ENCODE measurements at regions not wholly inside any gene's neighbourhood (a gene's known extent, or its start where the extent isn't known, plus 50 kb on each side); places are given as distances from the start of the nearest gene placed in this dataset.

DNA sequence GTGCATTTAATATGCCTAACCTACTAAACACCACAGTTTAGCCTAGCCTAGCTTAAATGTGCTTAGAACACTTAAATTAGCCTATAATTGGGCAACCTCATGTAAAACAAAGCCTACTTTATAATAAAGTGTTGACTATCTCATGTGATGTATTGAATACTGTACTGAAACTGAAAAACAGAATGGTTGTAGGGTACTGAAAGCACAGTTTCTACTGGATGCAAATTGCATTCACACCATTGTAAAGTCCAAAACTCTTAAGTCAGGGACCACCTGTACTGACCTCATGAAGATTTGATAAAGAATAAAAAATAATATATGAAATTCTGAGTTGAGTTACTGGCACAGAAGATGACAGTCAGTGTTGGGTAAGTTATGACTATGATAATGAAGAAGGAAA, 625.4 kb upstream of the SOX9 start:
- Mint-ChIP-seq H3K27ac (no peak overlapping the region), H3K27me3 (no peaks in the 10 kb centered on the region), H3K4me3 (no peak overlapping the region), H3K36me3 (no peaks in the 10 kb centered on the region), H3K9me3 (peaks cover 0 to 5% (median 4%) of the 10 kb centered on the region in 8 donors), H3K4me1 (no peaks in the 10 kb centered on the region)
- Histone ChIP-seq H3K27me3 (ENCODE audit: insufficient read depth, low read length) (no peaks in the 10 kb centered on the region), H3K4me1 (ENCODE audit: insufficient read depth, low read length) (no peaks in the 10 kb centered on the region), H3K36me3 (ENCODE audit: insufficient read depth, low read length) (no peaks in the 10 kb centered on the region), H3K4me3 (ENCODE audit: low read length in 2 of 2) (no peak overlapping the region), H3K9me3 (ENCODE audit: control insufficient read depth in 1 of 2, low read length in 2 of 2) (no peaks in the 10 kb centered on the region), H3K27ac (ENCODE audit: low read depth, low read length) (no peak overlapping the region)
- ChIA-PET CTCF (ENCODE audit: partially characterized antibody) (no interaction called here), POLR2A (ENCODE audit: partially characterized antibody) (no interaction called here)
- intact Hi-C loops (cut with micrococcal nuclease) = no loop called here
- no peak for DNase-seq

DNA sequence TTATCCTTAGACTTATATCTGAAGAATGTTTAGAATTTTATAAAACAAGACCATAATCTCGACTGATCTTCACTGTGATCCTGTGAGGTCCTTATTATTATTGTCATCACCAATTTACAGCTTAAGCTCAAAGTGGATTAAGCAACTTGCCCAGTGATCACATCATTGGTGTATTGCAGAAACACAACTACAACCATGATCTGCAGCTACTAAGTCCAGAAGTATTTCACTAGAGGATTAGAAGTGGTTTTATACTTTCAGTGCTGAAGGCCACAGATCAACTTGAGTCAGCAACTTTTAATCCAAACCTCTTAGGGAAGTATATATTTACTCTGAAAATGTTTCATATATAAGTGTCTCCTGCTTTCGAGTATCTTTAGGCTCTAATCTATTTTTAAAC, 624.3 kb upstream of the SOX9 start:
- no peaks in the 10 kb centered on the region for H3K4me1 Mint-ChIP-seq
- Histone ChIP-seq H3K9me3 (ENCODE audit: control insufficient read depth in 1 of 2, low read length in 2 of 2) (no peaks in the 10 kb centered on the region), H3K27me3 (ENCODE audit: insufficient read depth, low read length) (no peaks in the 10 kb centered on the region), H3K27ac (ENCODE audit: low read depth, low read length) (no peak overlapping the region), H3K4me3 (ENCODE audit: low read length in 2 of 2) (no peak overlapping the region), H3K36me3 (ENCODE audit: insufficient read depth, low read length) (no peaks in the 10 kb centered on the region), H3K4me1 (ENCODE audit: insufficient read depth, low read length) (no peaks in the 10 kb centered on the region)
- peaks cover 0 to 7% (median 4%) of the 10 kb centered on the region in 8 donors for H3K9me3 Mint-ChIP-seq
- DNase-seq = no peak
- H3K27me3 Mint-ChIP-seq = no peaks in the 10 kb centered on the region
- ChIA-PET CTCF (ENCODE audit: partially characterized antibody) (no interaction called here), POLR2A (ENCODE audit: partially characterized antibody) (no interaction called here)
- no peak overlapping the region for H3K4me3 Mint-ChIP-seq
- no peak overlapping the region for H3K27ac Mint-ChIP-seq
- intact Hi-C loops (cut with micrococcal nuclease) = no loop called here
- no peaks in the 10 kb centered on the region for H3K36me3 Mint-ChIP-seq

DNA sequence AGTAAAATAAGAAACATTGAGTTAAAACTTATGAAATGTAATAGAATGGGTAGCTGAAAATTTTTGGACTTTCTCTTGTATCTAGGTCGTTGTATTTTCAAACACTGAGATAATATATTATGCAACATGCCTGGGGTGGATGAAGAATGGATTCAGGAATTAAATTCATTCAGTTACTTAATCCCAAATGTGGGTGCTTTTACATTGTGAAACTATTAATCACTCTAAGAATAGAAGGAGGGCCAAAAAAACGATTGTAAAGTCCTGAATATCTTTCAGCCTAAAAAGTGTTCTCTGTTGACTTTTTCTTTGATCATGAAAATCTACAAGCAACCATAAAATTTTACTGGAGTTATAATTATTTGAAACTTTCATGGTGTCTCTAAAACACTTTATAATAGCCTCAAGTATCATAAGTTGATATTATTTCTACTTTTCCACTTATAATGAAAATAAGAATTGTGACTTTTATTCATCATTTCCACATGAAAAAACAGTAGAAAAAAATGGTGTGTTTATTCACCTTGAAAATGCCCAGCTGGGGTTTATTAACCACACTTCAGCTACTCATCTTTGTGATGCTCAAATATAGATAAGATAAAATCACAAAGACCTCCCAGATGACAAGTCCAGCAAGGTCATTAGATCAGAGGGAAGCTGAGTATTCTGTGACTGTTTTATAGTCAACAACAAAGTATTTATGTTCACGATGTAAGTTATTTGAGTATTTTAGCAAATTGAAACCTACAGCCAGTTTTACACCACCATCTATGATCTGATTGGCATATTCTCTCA, 619.9 kb upstream of the SOX9 start:
- DNase-seq = no peak
- Mint-ChIP-seq H3K4me1 (no peaks in the 10 kb centered on the region), H3K9me3 (peaks cover 0 to 6% (median 0%) of the 10 kb centered on the region in 8 donors), H3K4me3 (no peak overlapping the region), H3K36me3 (no peaks in the 10 kb centered on the region), H3K27me3 (no peaks in the 10 kb centered on the region), H3K27ac (no peak overlapping the region)
- Histone ChIP-seq H3K9me3 (ENCODE audit: control insufficient read depth in 1 of 2, low read length in 2 of 2) (no peaks in the 10 kb centered on the region), H3K27me3 (ENCODE audit: insufficient read depth, low read length) (no peaks in the 10 kb centered on the region), H3K36me3 (ENCODE audit: insufficient read depth, low read length) (no peaks in the 10 kb centered on the region), H3K27ac (ENCODE audit: low read depth, low read length) (no peak overlapping the region), H3K4me3 (ENCODE audit: low read length in 2 of 2) (no peak overlapping the region), H3K4me1 (ENCODE audit: insufficient read depth, low read length) (no peaks in the 10 kb centered on the region)
- intact Hi-C loops (cut with micrococcal nuclease) = no loop called here
- ChIA-PET CTCF (ENCODE audit: partially characterized antibody) (no interaction called here), POLR2A (ENCODE audit: partially characterized antibody) (no interaction called here)

DNA sequence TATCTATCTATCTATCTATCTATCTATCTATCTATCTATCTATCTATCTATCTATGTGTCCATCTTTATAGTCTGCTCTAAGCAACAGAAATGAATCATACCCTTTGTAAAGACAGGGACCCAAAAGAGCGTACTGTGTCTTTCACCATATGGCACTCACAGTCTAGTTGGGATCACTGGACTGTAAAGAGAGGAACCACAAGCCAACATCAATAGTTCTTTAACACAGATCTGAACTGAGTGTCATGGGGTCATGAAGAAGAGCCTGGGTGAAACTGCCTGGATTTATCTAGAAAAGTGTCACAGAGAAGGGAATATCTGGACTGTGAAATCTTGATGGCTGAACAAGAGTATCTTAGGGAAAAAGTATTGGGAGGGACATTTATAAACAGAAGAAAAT, 619.1 kb upstream of the SOX9 start:
- ChIA-PET CTCF (ENCODE audit: partially characterized antibody) (no interaction called here), POLR2A (ENCODE audit: partially characterized antibody) (no interaction called here)
- no peak overlapping the region for H3K27ac ChIP-seq (ENCODE audit: low read depth, low read length)
- Mint-ChIP-seq H3K4me3 (no peak overlapping the region), H3K36me3 (no peaks in the 10 kb centered on the region), H3K27ac (no peak overlapping the region), H3K4me1 (no peaks in the 10 kb centered on the region), H3K27me3 (no peaks in the 10 kb centered on the region), H3K9me3 (peaks cover 0 to 10% (median 1%) of the 10 kb centered on the region in 8 donors)
- H3K27me3 ChIP-seq (ENCODE audit: insufficient read depth, low read length) = no peaks in the 10 kb centered on the region
- no peak for DNase-seq
- intact Hi-C loops (cut with micrococcal nuclease) = no loop called here
- H3K4me1 ChIP-seq (ENCODE audit: insufficient read depth, low read length) = no peaks in the 10 kb centered on the region
- H3K4me3 ChIP-seq (ENCODE audit: low read length in 2 of 2) = no peak overlapping the region
- H3K36me3 ChIP-seq (ENCODE audit: insufficient read depth, low read length) = no peaks in the 10 kb centered on the region
- no peaks in the 10 kb centered on the region for H3K9me3 ChIP-seq (ENCODE audit: control insufficient read depth in 1 of 2, low read length in 2 of 2)

DNA sequence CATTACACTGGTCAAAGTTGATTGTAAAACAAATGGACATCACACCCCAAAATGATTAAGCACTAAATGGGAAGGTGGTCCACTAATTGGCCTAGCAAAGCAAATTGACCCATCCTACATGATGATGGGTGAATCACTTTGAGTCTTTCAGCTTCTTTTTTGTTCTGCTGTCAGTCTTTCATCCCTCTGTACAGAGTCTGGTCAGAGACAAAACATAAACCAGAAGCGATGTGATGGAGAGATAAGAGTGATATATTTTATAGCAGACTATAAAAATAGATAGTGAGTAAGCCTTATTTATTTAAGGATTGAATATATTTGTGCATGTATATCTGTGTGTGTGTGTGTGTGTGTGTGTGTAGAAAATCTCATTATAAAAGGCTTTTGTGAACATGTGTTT, 618.4 kb upstream of the SOX9 start:
- ChIA-PET CTCF (ENCODE audit: partially characterized antibody) (no interaction called here), POLR2A (ENCODE audit: partially characterized antibody) (no interaction called here)
- no peak overlapping the region for H3K4me3 Mint-ChIP-seq
- Histone ChIP-seq H3K4me3 (ENCODE audit: low read length in 2 of 2) (no peak overlapping the region), H3K36me3 (ENCODE audit: insufficient read depth, low read length) (no peaks in the 10 kb centered on the region), H3K4me1 (ENCODE audit: insufficient read depth, low read length) (no peaks in the 10 kb centered on the region), H3K9me3 (ENCODE audit: control insufficient read depth in 1 of 2, low read length in 2 of 2) (no peaks in the 10 kb centered on the region), H3K27ac (ENCODE audit: low read depth, low read length) (no peak overlapping the region), H3K27me3 (ENCODE audit: insufficient read depth, low read length) (no peaks in the 10 kb centered on the region)
- no peak for DNase-seq
- peaks cover 0 to 10% (median 1%) of the 10 kb centered on the region in 8 donors for H3K9me3 Mint-ChIP-seq
- no peaks in the 10 kb centered on the region for H3K4me1 Mint-ChIP-seq
- intact Hi-C loops (cut with micrococcal nuclease) = no loop called here
- no peaks in the 10 kb centered on the region for H3K36me3 Mint-ChIP-seq
- no peaks in the 10 kb centered on the region for H3K27me3 Mint-ChIP-seq
- no peak overlapping the region for H3K27ac Mint-ChIP-seq

DNA sequence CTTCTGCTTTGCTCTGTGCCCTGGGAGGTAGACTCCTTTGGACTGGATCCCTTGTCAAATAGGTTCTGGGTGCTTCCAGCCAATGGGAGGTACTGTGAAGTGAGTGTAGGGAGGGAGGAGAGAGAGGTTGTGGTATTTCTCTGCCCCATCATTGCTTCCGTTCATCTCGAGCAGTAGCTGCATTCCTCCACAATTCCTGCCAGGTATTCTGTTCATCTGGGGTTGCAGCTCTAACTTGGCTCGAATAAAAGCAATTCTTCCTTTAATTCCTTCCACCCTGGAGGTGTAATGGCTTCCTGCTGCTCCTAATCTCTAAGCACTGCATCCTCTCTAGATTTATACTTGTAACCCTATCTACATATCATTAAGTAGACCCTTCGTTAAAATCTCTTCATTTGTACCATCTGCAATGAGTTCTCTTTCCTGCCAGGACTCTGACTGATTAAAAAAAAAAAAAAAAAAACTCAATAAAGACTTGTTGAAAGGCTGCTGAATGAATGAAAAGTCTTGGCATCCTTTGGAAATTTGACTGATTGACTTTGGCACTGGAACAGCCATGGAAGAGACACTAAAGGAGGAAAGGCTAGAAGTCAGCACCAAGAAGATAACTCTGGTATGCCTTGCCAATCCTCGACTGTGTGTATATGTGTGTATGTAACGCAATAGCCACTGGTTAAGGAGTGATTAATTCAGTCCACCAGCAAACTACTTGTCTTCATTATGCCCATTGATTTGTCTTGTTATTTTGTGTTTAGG, 616.9 kb upstream of the SOX9 start:
- Histone ChIP-seq H3K36me3 (ENCODE audit: insufficient read depth, low read length) (no peaks in the 10 kb centered on the region), H3K27me3 (ENCODE audit: insufficient read depth, low read length) (no peaks in the 10 kb centered on the region), H3K4me1 (ENCODE audit: insufficient read depth, low read length) (no peaks in the 10 kb centered on the region), H3K4me3 (ENCODE audit: low read length in 2 of 2) (no peak overlapping the region), H3K27ac (ENCODE audit: low read depth, low read length) (no peak overlapping the region), H3K9me3 (ENCODE audit: control insufficient read depth in 1 of 2, low read length in 2 of 2) (no peaks in the 10 kb centered on the region)
- intact Hi-C loops (cut with micrococcal nuclease) = no loop called here
- H3K36me3 Mint-ChIP-seq = no peaks in the 10 kb centered on the region
- H3K27ac Mint-ChIP-seq = no peak overlapping the region
- CTCF ChIA-PET (ENCODE audit: partially characterized antibody) = no interaction called here
- H3K9me3 Mint-ChIP-seq = peaks cover 0 to 10% (median 3%) of the 10 kb centered on the region in 8 donors
- H3K4me3 Mint-ChIP-seq = no peak overlapping the region
- POLR2A ChIA-PET (ENCODE audit: partially characterized antibody) = no interaction called here
- no peak for DNase-seq
- no peaks in the 10 kb centered on the region for H3K27me3 Mint-ChIP-seq
- H3K4me1 Mint-ChIP-seq = no peaks in the 10 kb centered on the region

DNA sequence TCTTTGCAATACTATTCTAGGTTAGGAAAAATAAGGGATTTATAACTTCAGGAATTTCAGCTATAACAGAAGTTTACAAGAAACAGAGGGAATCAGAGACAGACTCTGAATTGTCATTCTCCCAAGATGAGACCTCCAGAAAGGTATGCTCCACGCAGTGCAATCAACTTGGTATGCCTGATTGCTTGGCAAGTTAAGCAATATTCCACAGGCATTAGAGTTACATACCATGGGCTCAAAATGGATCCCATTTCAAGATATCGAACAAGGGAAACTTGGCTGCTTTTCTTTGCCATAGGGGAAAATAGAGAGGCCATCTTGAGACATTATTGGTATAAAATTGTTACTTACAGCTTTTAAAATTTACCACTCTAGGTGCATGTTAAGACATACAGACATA, 615.6 kb upstream of the SOX9 start:
- H3K4me1 Mint-ChIP-seq = no peaks in the 10 kb centered on the region
- H3K9me3 ChIP-seq (ENCODE audit: control insufficient read depth in 1 of 2, low read length in 2 of 2) = no peaks in the 10 kb centered on the region
- ChIA-PET CTCF (ENCODE audit: partially characterized antibody) (no interaction called here), POLR2A (ENCODE audit: partially characterized antibody) (no interaction called here)
- H3K4me3 Mint-ChIP-seq = no peak overlapping the region
- H3K36me3 ChIP-seq (ENCODE audit: insufficient read depth, low read length) = no peaks in the 10 kb centered on the region
- H3K27ac Mint-ChIP-seq = no peak overlapping the region
- H3K9me3 Mint-ChIP-seq = peaks cover 0 to 10% (median 3%) of the 10 kb centered on the region in 8 donors
- no peak overlapping the region for H3K4me3 ChIP-seq (ENCODE audit: low read length in 2 of 2)
- intact Hi-C loops (cut with micrococcal nuclease) = no loop called here
- H3K4me1 ChIP-seq (ENCODE audit: insufficient read depth, low read length) = no peaks in the 10 kb centered on the region
- DNase-seq = no peak
- H3K36me3 Mint-ChIP-seq = no peaks in the 10 kb centered on the region
- H3K27me3 Mint-ChIP-seq = no peaks in the 10 kb centered on the region
- H3K27me3 ChIP-seq (ENCODE audit: insufficient read depth, low read length) = no peaks in the 10 kb centered on the region
- no peak overlapping the region for H3K27ac ChIP-seq (ENCODE audit: low read depth, low read length)

Measured in CD4-positive, alpha-beta memory T cell (primary cell).